Hindlimb muscle (tissue), 1 donor: ENCODE measurements at regions not wholly inside any gene's neighbourhood (a gene's known extent, or its start where the extent isn't known, plus 50 kb on each side); places are given as distances from the start of the nearest gene placed in this dataset.

ENCODE experiments used
- DNase-seq: peaks from one replicate; pipeline ENCODE4 v3.0.0-alpha.2; 2013

GRCh38 chr10:4043897-4044665, 259.1 kb upstream of the KLF6 start:
- DNase-seq = no peak

DNA sequence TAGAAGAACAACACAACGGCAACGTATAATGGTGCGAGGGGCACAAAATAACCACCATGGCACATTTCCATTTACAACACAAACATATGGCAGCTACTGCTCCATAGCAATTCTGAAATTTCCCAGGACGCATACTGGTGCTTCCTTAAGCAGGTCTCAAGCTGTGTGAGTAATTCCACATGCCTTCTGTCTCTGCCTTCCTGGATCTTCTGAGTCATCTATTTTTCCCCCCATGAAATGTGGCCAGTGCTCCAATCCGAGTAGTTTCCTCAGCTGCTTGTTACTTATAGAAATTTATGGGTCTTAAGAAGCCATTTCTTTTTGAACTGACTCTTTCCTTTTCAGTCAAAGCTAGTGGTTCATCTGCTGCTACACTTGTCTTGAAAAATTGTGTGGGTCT, 256.6 kb upstream of the KLF6 start:
- DNase-seq = no peak

- no peak for DNase-seq
These were observed 253.0 kb upstream of the KLF6 start for GRCh38 chr10:4038000-4038399.

DNA sequence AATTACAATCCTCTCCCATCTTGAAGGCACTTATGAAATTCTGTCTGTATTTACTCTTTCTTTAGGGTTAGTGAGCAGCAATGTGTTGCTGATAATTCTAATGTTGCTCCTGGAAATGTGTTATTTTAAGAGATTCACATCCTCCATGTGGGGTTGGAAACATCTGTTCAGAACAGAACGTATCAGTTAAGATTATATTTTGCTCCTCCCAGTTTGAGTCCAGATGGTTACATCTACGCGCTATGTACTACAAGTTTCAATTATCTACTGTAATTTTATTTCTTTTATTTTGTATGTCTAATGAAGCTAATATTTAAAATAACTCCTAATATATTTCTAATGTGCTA, 250.6 kb upstream of the KLF6 start:
- DNase-seq = no peak

GRCh38 chr10:4034907-4035598, 250.0 kb upstream of the KLF6 start:
- no peak for DNase-seq

DNA sequence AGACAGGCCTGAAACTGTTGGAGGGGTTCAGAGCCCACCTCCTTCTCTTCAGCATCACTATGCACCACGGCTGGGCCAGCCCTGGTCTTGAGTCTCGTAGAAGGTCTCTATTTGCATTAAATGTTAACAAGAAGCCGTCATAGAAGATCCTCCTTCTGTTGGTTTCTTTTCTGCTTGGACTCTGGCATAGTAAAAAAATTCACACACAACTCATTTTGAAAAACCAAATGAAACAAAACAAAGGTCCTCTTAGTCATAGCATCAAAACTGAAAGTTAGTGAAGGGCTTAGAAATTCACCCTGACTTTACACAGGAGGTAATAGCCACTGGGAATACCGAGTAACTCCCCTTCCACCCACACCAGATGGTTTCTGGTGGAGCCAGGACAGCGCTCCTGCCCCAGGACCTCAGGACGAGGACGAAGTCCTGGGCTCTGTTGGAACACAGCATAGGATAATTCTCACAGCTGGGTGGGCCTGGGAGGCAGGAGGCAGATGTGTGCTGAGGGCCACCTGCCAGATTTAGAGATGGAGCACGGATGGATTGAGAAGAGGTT, 248.4 kb upstream of the KLF6 start:
- DNase-seq = no peak

DNA sequence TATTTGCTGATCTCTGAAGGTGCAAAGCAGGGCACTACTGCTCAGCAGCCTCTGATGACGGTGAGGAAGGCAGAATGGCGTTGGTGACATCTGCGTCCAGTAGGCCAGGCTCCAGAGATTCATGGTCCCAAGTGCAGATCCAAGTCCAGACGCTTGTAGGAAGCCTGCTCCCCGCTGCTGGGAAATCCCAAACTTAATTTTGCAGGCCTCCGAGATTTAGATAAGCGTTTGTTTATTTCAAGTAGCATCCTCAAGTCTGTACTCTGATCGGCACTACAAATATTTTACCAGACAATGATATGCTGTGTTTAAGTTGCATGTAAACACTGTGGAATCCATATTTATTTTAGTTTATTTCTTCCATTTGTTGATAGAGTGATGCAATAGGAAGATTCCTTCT, 244.9 kb upstream of the KLF6 start:
- no peak for DNase-seq

DNA sequence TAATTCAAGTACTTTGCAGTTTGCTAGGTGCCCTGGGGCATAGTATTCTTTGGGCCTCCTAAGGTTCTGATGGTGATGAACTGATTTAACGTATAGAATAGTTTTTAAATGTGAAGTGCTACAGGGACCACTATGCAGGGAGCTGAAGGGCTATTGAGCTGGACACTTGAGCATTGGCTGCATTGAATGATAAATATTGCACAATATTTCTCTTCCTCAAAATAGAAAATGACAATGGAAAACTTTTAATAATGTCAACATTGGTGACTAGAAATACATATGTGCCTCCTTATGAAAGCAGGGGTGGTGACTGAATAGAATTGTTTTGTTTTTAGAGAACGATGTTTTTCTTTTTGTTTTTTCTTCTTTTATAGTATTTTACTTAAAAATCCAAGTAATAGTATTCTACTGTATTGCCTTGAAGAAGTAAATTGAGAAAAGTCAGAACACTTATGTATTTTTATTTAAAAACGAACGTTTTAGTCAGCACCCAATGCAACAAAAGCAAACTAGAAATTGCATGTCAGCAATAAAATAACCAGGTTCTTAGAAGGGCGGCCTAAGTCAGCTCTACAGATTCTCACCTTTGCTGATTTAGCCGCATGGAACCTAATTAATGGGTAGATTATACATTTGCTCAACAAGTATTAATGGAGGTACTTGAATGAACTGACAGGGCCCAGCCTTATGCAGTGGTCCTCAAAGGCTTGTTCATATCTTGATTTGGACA, 244.0 kb upstream of the KLF6 start:
- DNase-seq = no peak

- DNase-seq = no peak
These were observed 243.0 kb upstream of the KLF6 start for GRCh38 chr10:4028027-4028471.

GRCh38 chr10:4025339-4025738, 240.3 kb upstream of the KLF6 start:
- DNase-seq = no peak

- DNase-seq = no peak
These were observed 239.7 kb upstream of the KLF6 start for GRCh38 chr10:4024516-4025245.

- no peak for DNase-seq
These were observed 239.0 kb upstream of the KLF6 start for GRCh38 chr10:4024027-4024426.

- DNase-seq = no peak
These were observed 237.5 kb upstream of the KLF6 start for GRCh38 chr10:4022473-4022872.

- DNase-seq = no peak
These were observed 235.6 kb upstream of the KLF6 start for GRCh38 chr10:4020631-4021030.

DNA sequence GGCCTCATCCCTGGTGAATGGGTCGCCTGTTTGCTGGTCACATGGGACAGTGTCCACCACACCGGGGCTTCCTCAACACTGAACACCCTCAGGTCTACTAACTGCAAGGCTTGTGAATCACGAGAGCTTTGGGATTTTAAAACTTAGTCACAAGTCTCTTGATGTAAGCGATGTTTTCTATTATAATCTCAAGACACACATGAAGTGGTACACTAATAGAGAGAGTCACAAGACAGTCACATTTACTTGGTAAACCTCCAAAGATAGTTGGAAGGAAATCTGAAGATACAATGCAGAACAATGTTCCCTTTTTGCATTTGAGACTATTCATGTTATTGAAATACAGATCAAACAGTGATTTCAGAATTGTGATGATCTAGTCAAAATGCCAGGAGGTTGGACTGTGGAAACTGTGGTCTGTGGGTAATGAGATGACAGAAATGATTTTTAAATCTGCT, 233.1 kb upstream of the KLF6 start:
- DNase-seq = no peak

- no peak for DNase-seq
These were observed 232.3 kb upstream of the KLF6 start for GRCh38 chr10:4017336-4017735.

- DNase-seq = no peak
These were observed 231.3 kb upstream of the KLF6 start for GRCh38 chr10:4016214-4016740.

- no peak for DNase-seq
These were observed 228.7 kb upstream of the KLF6 start for GRCh38 chr10:4013651-4014121.

DNA sequence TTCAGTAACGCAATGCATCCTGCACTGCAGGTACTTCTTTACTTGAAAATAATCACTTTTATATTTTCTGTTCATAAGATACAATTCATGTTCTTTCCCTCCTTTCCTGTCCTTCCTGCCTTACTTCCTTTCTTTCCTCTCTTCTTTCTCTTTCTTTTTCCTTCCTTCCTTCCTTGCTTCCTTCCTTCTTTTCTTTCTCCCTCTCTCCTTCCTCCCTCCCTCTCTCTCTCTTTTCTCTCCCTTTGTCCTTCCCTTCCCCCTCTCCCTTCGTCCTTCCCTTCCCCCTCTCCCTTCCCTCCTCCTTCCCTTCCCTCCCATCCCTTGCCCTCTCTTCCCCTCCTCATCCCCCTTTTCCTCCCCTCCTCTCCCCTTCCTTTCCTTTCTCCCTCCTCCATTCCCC, 227.8 kb upstream of the KLF6 start:
- no peak for DNase-seq

DNA sequence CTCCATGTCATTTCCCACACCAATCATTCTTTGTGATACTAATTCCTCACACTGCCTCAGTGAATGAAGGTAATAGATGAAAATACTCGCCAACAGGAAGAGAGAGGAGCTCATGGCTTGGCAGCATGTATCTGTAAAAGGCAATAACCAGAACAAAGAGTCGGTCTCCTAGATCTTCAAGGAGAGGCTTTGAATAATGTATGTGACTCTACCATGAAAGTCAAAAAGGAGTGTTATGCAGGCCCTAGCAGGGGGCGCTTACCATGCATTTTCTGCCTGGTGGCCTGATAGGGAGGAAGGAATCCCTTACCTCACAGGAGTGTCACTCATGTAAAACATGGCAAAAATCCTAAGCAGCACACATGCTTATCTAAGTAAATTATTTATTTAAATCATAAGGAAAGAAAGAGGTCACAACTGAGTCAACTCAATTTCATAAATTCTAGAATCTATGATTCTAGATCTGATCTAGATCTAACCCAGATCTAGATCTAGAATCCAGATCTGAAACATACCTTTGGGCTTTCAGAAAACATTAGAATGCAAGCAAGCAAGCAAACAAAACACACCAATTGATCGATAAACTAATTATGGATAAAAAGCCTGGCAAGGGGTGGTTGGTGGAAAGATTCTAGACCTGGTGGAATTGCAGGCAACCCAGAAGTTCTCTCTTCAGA, 226.3 kb upstream of the KLF6 start:
- no peak for DNase-seq

DNA sequence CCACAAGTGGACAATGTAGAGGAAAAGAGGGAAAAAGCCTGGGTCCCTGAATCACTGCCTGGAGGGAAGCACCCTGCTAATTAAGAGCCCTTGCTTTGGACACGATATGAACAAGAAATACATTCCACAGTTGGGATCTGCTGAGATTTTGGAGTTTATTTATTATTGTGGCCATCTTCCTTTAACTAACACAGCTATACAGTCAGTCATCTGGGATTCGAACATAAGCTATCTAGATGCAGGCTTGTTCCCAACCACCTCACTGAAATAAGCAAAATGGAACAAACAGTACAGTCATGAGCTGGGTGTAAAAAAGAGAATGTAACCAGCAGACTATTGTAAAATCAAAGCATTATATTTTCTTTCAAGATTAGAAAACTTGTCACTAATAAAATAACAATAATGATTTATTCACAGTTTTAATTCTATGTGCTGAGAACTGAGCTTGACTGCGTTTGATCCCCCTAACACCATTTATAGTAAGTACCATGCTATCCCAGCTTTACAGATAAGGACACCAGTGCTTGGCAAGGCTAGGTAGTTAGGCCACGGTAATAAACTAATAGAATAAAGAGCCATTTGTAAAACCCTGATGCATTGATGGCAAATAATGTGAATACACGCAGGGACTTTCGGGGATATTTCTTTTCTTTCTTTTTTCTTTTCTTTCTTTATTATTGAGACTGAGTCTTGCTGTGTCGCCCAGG, 223.8 kb upstream of the KLF6 start:
- no peak for DNase-seq
